Stimulated activated naive B cell treated with anti-CD40 and anti-IgM and Interleukin-4, amounts not matched to agents 10 μg/mL and 1 μg/mL and 100 μg/mL, for 72 hours (primary cell): ENCODE measurements at regions not wholly inside any gene's neighbourhood (a gene's known extent, or its start where the extent isn't known, plus 50 kb on each side); places are given as distances from the start of the nearest gene placed in this dataset.
"Not testable (repeated sequence)": the region's sequence is repeated elsewhere in the genome, so short reads cannot be mapped to it uniquely, and the experiment has no call there.

Experiments used
- ATAC-seq, 2 donors: fragments of 150-1000 bp; cut with Tn5 transposase; replicated peaks; 2 replicates each; pipeline ENCODE4 v1.10.0; 2021; ENCODE audit warnings: moderate library complexity in 1 of 2
- DNase-seq: peaks from one replicate; pipeline ENCODE4 v3.0.0; 2021
- H3K27ac Mint-ChIP-seq: one replicate; pipeline ENCODE4 v1.8.0; 2022; ENCODE audit warnings: mild to moderate bottlenecking, mixed read lengths
- H3K27me3 Mint-ChIP-seq, 2 donors: one replicate each; pipeline ENCODE4 v1.8.0; 2022; ENCODE audit warnings: mixed read lengths in 2 of 2
- H3K36me3 Mint-ChIP-seq, 2 donors: one replicate each; pipeline ENCODE4 v1.8.0; 2022; ENCODE audit warnings: mixed read lengths in 2 of 2, mild to moderate bottlenecking in 1 of 2
- H3K4me1 Mint-ChIP-seq, 2 donors: one replicate each; pipeline ENCODE4 v1.8.0; 2022; ENCODE audit warnings: mixed read lengths in 2 of 2, mild to moderate bottlenecking in 1 of 2
- H3K4me3 Mint-ChIP-seq, 2 donors: one replicate each; pipeline ENCODE4 v1.8.0; 2022; ENCODE audit warnings: mild to moderate bottlenecking in 2 of 2, mixed read lengths in 2 of 2, moderate library complexity in 1 of 2
- H3K9me3 Mint-ChIP-seq, 2 donors: one replicate each; pipeline ENCODE4 v1.8.0; 2022; ENCODE audit warnings: mixed read lengths in 2 of 2, mild to moderate bottlenecking in 1 of 2

GRCh38 chr13:72559716-72560115 is 167.7 kb downstream of the MZT1 start:
- no peaks in the 10 kb centered on the region for H3K4me1 Mint-ChIP-seq
- ATAC-seq (no peak), DNase-seq (no peak)
- H3K9me3 Mint-ChIP-seq = no peaks in the 10 kb centered on the region
- no peak overlapping the region for H3K27ac Mint-ChIP-seq
- no peak overlapping the region for H3K4me3 Mint-ChIP-seq
- H3K27me3 Mint-ChIP-seq = no peaks in the 10 kb centered on the region
- no peaks in the 10 kb centered on the region for H3K36me3 Mint-ChIP-seq

- Mint-ChIP-seq H3K9me3 (no peaks in the 10 kb centered on the region), H3K36me3 (no peaks in the 10 kb centered on the region), H3K27me3 (no peaks in the 10 kb centered on the region), H3K4me1 (no peaks in the 10 kb centered on the region), H3K27ac (no peak overlapping the region), H3K4me3 (no peak overlapping the region)
- DNase-seq = no peak
- ATAC-seq = no peak
Observed at GRCh38 chr13:72556945-72557344, 170.5 kb downstream of the MZT1 start.

GRCh38 chr13:72555601-72556000 is 171.8 kb downstream of the MZT1 start:
- no peak for DNase-seq
- no peak overlapping the region for H3K27ac Mint-ChIP-seq
- H3K4me1 Mint-ChIP-seq = no peaks in the 10 kb centered on the region

GRCh38 chr13:72552731-72553130 is 174.7 kb downstream of the MZT1 start:
- DNase-seq = no peak
- H3K9me3 Mint-ChIP-seq = peaks cover 0 to 1% of the 10 kb centered on the region in 2 donors
- ATAC-seq = no peak
- H3K4me3 Mint-ChIP-seq = no peak overlapping the region
- H3K27ac Mint-ChIP-seq = no peak overlapping the region
- H3K27me3 Mint-ChIP-seq = no peaks in the 10 kb centered on the region
- H3K36me3 Mint-ChIP-seq = no peaks in the 10 kb centered on the region
- no peaks in the 10 kb centered on the region for H3K4me1 Mint-ChIP-seq

More at GRCh38 chr13:72555601-72556000, 171.8 kb downstream of the MZT1 start:
- Mint-ChIP-seq H3K27me3 (no peaks in the 10 kb centered on the region), H3K4me3 (no peak overlapping the region), H3K36me3 (no peaks in the 10 kb centered on the region), H3K9me3 (no peaks in the 10 kb centered on the region)
- ATAC-seq = no peak

- not testable (repeated sequence) for DNase-seq, H3K27ac Mint-ChIP-seq, H3K9me3 Mint-ChIP-seq, H3K4me3 Mint-ChIP-seq, H3K4me1 Mint-ChIP-seq, H3K36me3 Mint-ChIP-seq, H3K27me3 Mint-ChIP-seq, ATAC-seq
Observed at GRCh38 chr13:72545895-72546294, 181.5 kb downstream of the MZT1 start.

- DNase-seq (no peak), ATAC-seq (no peak)
- Mint-ChIP-seq H3K9me3 (peaks cover 0 to 7% of the 10 kb centered on the region in 2 donors), H3K4me3 (no peak overlapping the region), H3K27ac (no peak overlapping the region), H3K27me3 (no peaks in the 10 kb centered on the region), H3K4me1 (no peaks in the 10 kb centered on the region), H3K36me3 (no peaks in the 10 kb centered on the region)
Observed at GRCh38 chr13:72545030-72545719, 182.3 kb downstream of the MZT1 start.

- no peaks in the 10 kb centered on the region for H3K36me3 Mint-ChIP-seq
Observed at GRCh38 chr13:72544042-72544441, 183.4 kb downstream of the MZT1 start.

GRCh38 chr13:72542241-72542640 is 185.2 kb downstream of the MZT1 start:
- no peak overlapping the region for H3K4me3 Mint-ChIP-seq
- no peaks in the 10 kb centered on the region for H3K36me3 Mint-ChIP-seq
- DNase-seq (no peak), ATAC-seq (no peak)
- H3K27me3 Mint-ChIP-seq = no peaks in the 10 kb centered on the region
- peaks cover 0 to 6% of the 10 kb centered on the region in 2 donors for H3K9me3 Mint-ChIP-seq
- H3K27ac Mint-ChIP-seq = no peak overlapping the region
- no peaks in the 10 kb centered on the region for H3K4me1 Mint-ChIP-seq

More at GRCh38 chr13:72544042-72544441, 183.4 kb downstream of the MZT1 start:
- no peaks in the 10 kb centered on the region for H3K27me3 Mint-ChIP-seq
- H3K9me3 Mint-ChIP-seq = peaks cover 0 to 7% of the 10 kb centered on the region in 2 donors
- no peak overlapping the region for H3K27ac Mint-ChIP-seq
- ATAC-seq (no peak), DNase-seq (no peak)
- H3K4me1 Mint-ChIP-seq = no peaks in the 10 kb centered on the region
- H3K4me3 Mint-ChIP-seq = no peak overlapping the region

- peaks cover 0 to 5% of the 10 kb centered on the region in 2 donors for H3K9me3 Mint-ChIP-seq
- no peak for ATAC-seq
- H3K36me3 Mint-ChIP-seq = no peaks in the 10 kb centered on the region
- no peaks in the 10 kb centered on the region for H3K27me3 Mint-ChIP-seq
- no peak overlapping the region for H3K27ac Mint-ChIP-seq
- DNase-seq = no peak
- H3K4me3 Mint-ChIP-seq = no peak overlapping the region
- no peaks in the 10 kb centered on the region for H3K4me1 Mint-ChIP-seq
Observed at GRCh38 chr13:72541674-72542073, 185.8 kb downstream of the MZT1 start.

- Mint-ChIP-seq H3K4me3 (no peak overlapping the region), H3K27ac (no peak overlapping the region), H3K4me1 (no peaks in the 10 kb centered on the region), H3K36me3 (no peaks in the 10 kb centered on the region), H3K27me3 (no peaks in the 10 kb centered on the region), H3K9me3 (peaks cover 0 to 4% of the 10 kb centered on the region in 2 donors)
- ATAC-seq (no peak), DNase-seq (no peak)
Observed at GRCh38 chr13:72540881-72541280, 186.5 kb downstream of the MZT1 start.

GRCh38 chr13:72539925-72540324 is 187.5 kb downstream of the MZT1 start:
- DNase-seq = no peak
- peaks cover 0 to 2% of the 10 kb centered on the region in 2 donors for H3K9me3 Mint-ChIP-seq
- no peaks in the 10 kb centered on the region for H3K36me3 Mint-ChIP-seq
- H3K27ac Mint-ChIP-seq = no peak overlapping the region
- H3K4me3 Mint-ChIP-seq = no peak overlapping the region
- H3K27me3 Mint-ChIP-seq = no peaks in the 10 kb centered on the region
- no peak for ATAC-seq
- no peaks in the 10 kb centered on the region for H3K4me1 Mint-ChIP-seq

- H3K4me1 Mint-ChIP-seq = no peaks in the 10 kb centered on the region
- ATAC-seq (no peak), DNase-seq (no peak)
- H3K27ac Mint-ChIP-seq = no peak overlapping the region
- no peaks in the 10 kb centered on the region for H3K27me3 Mint-ChIP-seq
- no peaks in the 10 kb centered on the region for H3K9me3 Mint-ChIP-seq
- H3K4me3 Mint-ChIP-seq = no peak overlapping the region
- no peaks in the 10 kb centered on the region for H3K36me3 Mint-ChIP-seq
Observed at GRCh38 chr13:72537782-72538181, 189.6 kb downstream of the MZT1 start.

- ATAC-seq = no peak
- Mint-ChIP-seq H3K27me3 (no peaks in the 10 kb centered on the region), H3K27ac (no peak overlapping the region)
Observed at GRCh38 chr13:72537395-72537780, 190.0 kb downstream of the MZT1 start.

GRCh38 chr13:72536714-72537394 is 190.6 kb downstream of the MZT1 start:
- no peaks in the 10 kb centered on the region for H3K9me3 Mint-ChIP-seq
- no peak for ATAC-seq
- no peaks in the 10 kb centered on the region for H3K4me1 Mint-ChIP-seq
- H3K4me3 Mint-ChIP-seq = no peak overlapping the region
- DNase-seq = no peak
- no peak overlapping the region for H3K27ac Mint-ChIP-seq
- H3K36me3 Mint-ChIP-seq = no peaks in the 10 kb centered on the region
- no peaks in the 10 kb centered on the region for H3K27me3 Mint-ChIP-seq

More at GRCh38 chr13:72537395-72537780, 190.0 kb downstream of the MZT1 start:
- DNase-seq = no peak
- no peaks in the 10 kb centered on the region for H3K9me3 Mint-ChIP-seq
- H3K36me3 Mint-ChIP-seq = no peaks in the 10 kb centered on the region
- no peak overlapping the region for H3K4me3 Mint-ChIP-seq
- H3K4me1 Mint-ChIP-seq = no peaks in the 10 kb centered on the region

GRCh38 chr13:72534951-72535640 is 192.3 kb downstream of the MZT1 start:
- H3K27ac Mint-ChIP-seq = no peak overlapping the region

More at GRCh38 chr13:72534951-72535640, 192.3 kb downstream of the MZT1 start:
- ATAC-seq (no peak), DNase-seq (no peak)
- H3K4me1 Mint-ChIP-seq = no peaks in the 10 kb centered on the region
- H3K36me3 Mint-ChIP-seq = no peaks in the 10 kb centered on the region
- no peak overlapping the region for H3K4me3 Mint-ChIP-seq
- H3K27me3 Mint-ChIP-seq = no peaks in the 10 kb centered on the region
- no peaks in the 10 kb centered on the region for H3K9me3 Mint-ChIP-seq
